Stromal cell of bone marrow (primary cell): ENCODE measurements at regions not wholly inside any gene's neighbourhood (a gene's known extent, or its start where the extent isn't known, plus 50 kb on each side); places are given as distances from the start of the nearest gene placed in this dataset.
A peak's percentile ranks its signal among the peaks of the same experiment; 100 is the strongest.
"Not testable (repeated sequence)": the region's sequence is repeated elsewhere in the genome, so short reads cannot be mapped to it uniquely, and the experiment has no call there.

Source experiments
- DNase-seq: peaks from one replicate; pipeline ENCODE4 v3.0.0-alpha.2; 2012; ENCODE audit warnings: low read depth

- DNase-seq, result peak; percentile 8
These were observed 646.5 kb downstream of the TENT5A start for GRCh38 chr6:81105998-81106397.

DNA sequence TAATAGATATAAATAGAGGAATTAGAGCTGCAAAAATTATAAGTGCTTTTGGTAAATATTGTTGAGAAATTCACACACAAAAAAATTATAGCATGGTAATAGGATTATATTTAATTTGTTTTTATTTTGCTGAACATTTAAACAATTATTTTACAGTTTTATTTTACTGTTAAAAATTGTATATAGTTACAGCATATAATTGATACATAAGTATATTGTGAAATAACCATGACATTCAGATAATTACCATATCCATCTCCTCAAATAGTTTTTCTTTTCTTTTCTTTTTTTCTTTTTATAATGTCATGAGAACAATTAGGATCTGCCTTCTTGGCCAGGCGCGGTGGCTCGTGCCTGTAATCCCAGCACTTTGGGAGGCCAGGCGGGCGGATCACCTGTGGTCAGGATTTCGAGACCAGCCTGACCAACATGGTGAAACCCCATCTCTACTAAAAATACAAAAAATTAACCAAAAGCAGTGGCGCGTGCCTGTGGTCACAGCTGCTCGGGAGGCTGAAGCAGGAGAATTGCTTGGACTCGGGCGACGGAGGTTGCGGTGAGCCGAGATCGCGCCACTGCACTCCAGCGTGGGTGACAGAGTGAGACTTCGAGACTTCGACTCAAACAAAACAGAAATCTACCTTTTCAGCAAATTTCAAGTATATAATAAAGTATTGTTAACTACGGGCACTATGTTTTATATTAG lies 654.2 kb downstream of the TENT5A start:
- DNase-seq, result no peak

DNA sequence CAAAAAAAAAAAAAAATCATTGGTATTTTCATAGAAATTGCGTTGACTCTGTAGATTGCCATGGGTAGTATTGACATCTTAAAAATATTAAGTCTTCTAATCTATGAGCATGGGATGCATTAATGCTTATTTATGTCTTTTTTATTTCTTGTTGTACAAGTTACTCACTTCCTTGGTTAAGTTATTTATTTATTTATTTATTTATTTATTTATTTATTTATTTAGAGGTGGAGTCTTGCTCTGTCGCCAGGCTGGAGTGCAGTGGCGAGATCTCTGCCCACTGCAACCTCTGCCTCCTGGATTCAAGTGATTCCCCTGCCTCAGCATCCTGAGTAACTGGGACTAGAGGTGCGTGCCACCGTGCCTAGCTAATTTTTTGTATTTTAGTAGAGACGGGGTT lies 656.0 kb downstream of the TENT5A start:
- DNase-seq, result not testable (repeated sequence)

- no peak for DNase-seq
These were observed 659.4 kb downstream of the TENT5A start for GRCh38 chr6:81093051-81093450.

DNA sequence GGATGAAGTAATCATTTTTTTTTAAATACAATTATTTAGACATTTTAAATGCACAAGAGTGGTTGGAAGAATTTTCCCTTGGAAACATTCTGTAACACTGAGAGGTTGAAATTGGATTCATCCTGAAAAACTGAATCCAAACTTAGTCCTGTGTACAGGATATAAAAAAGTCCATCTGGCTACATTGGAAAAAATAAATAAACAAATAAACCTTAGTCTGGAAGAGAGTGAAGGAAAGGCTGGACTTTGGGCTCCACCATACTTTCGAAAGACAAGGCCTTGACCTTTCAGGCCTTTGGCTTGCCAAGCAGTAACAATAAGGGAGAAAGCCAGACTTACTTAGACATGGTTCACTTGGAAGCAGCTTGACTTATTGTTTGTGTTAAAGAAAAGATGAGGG lies 664.3 kb downstream of the TENT5A start:
- no peak for DNase-seq

DNA sequence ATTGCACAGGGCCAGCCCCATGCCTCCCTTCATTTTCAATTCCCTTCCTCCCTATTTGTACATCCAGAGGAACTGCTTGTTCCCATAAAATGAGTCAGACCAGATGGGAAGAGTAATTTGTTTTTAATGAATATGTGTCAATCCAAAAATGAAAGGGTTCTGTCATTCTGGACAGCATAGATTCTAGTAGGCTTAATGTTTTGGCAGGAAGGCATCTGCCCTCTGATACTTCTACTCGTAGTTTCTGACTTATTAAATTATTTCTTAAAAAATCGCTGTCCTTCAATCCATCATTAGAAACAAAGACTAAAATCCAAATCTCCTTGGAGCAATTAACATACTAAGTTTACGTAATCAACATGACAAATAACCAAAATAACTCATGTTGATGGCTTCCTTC lies 665.5 kb downstream of the TENT5A start:
- no peak for DNase-seq

DNA sequence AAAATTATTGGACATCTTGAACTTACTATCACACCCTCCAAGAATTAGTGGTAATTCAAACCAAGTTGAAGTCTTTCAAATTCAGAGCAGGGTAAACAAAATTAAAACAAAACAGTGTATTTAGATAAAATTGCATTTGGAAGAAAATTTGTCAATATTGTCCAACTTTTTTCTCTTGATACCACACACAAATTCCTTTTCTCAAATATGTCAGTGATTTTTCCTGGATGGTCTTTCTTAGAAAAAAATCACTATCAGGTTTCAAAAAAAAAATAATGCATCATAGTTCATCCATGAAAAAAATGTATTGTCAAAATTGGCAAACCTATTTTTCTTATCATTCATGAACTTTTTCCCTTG lies 667.1 kb downstream of the TENT5A start:
- no peak for DNase-seq

GRCh38 chr6:81084776-81085430 lies 667.6 kb downstream of the TENT5A start:
- DNase-seq, result no peak

- DNase-seq, result no peak
These were observed 676.5 kb downstream of the TENT5A start for GRCh38 chr6:81075974-81076373.

DNA sequence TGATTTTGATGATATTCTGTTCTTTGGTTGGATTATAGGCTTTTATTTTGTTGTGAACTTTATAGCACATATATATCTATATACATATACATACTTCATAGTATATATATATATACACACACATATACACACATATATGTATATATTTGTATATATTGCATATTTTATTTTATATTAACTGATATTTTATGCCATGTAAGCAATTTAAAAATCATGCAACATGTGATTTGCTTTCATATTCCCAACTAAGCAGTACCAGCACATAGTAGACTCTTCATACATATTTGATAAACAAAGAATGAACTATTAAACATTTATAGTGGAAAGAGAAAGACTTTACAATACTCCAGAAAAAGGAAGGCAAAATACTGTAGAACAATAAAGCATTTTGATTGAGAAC lies 679.2 kb downstream of the TENT5A start:
- DNase-seq, result no peak

- DNase-seq, result no peak
These were observed 681.4 kb downstream of the TENT5A start for GRCh38 chr6:81071121-81071520.

- no peak for DNase-seq
These were observed 685.4 kb downstream of the TENT5A start for GRCh38 chr6:81067057-81067456.

DNA sequence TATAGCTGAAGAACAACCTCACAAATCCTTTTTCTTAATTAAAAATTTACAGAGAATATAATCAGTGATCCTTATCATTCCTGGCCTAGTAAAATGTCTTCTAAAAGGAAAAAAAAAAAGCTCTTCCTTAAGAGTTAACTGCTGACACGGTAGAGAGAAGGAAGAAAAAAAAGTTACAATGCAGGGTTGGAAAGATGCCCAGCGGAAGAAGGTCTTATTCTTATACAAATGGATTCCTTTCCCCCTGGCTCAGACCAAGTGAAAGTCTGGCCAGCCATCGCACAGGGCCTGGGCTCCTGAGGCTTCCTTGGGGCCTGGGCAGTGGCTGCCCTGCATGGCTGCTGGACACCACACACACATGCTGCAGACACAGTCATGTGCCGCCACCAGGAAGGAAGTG lies 688.6 kb downstream of the TENT5A start:
- no peak for DNase-seq

DNA sequence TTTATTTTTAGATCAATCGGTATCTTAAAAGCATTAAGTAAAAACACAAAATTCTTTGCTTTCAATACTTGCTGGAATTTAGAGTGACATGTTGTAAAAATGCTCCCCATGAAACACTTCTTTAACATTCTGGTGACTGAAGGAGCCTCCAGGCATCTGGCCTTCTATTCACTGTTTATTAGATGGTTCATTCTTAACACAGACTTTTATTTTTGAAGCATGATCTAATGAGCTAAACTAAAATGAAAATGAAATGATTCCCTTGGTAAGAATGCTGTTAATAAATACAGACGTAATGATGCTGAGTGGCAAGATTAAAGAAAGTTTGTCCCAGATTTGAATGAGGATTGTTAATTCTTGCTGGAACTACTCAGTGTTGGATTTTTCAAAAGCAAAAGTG lies 698.4 kb downstream of the TENT5A start:
- no peak for DNase-seq

GRCh38 chr6:81051952-81052351 lies 700.5 kb downstream of the TENT5A start:
- no peak for DNase-seq

GRCh38 chr6:81049425-81050042 lies 702.9 kb downstream of the TENT5A start:
- no peak for DNase-seq

DNA sequence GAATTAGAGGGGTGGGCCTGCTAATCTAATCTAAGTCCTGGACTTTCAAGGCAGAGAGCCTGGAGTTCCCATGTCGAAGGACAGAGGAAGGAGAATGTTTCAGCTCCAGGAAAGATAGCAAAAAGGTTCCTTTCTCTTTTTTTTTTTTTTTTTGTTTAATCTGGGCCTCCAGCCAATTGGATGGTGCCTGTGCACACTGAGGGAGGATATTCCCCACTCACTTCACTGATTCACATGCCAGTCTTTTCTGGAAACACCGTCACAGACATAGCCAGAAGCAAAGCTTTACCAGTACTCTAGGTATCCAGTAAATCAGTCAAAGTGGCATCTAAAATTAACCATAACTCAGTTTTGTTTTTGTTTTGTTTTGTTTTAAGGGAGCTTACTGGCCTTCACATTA lies 721.1 kb downstream of the TENT5A start:
- DNase-seq, result peak; percentile 4

DNA sequence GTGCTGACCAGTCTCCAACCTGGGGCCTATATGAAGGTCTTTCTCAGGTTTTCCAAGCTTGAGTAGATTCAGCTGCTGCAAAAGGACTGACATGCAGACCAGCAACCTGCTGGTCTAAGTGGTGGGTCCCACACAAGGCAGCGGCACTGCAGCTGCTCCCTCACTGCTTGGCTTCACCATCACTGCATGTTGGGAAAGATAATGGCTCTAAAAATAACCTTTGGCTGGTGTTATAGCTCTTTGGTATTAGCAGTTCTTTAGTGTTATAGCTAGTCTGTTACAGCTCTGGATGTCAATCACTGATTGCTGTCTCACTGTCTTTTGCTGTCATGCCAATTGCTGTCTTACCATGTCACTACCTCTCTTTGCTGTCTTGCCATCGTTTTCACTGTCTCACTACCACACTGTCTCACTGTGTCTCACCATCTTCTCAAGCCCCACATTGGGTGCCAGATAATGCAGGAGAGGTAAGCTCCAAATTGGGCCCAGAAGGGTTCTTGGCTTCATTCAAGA lies 726.4 kb downstream of the TENT5A start:
- DNase-seq, result no peak

DNA sequence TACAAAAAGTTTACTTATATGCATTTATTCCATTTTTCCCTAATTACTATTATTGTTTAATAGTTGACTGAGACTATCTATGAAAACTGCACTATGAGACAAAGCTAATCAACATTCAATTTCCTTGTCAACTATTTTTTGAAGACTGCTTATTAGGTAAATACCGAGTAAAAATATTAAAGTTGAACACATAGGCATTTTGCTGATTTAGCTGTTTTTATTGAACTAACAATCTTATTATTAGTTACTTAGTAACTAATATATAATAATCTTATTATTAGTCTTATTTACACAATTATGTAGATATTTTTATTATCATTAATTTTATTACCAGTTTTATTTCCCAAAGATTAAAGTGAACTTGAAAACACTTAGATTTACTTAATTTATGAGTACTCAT lies 728.8 kb downstream of the TENT5A start:
- no peak for DNase-seq

GRCh38 chr6:81023007-81023582 lies 729.4 kb downstream of the TENT5A start:
- no peak for DNase-seq

DNA sequence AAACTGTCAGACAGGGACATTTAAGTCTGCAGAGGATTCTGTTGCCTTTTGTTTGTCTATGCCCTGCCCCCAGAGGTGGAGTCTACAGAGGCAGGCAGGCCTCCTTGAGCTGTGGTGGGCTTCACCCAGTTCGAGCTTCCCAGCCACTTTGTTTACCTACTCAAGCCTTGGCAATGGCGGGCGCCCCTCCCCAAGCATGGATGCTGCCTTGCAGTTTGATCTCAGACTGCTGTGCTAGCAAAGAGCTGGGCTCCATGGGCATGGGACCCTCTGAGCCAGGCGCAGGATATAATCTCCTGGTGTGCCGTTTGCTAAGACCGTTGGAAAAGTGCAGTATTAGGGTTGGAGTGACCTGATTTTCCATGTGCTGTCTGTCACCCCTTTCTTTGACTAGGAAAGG lies 734.9 kb downstream of the TENT5A start:
- DNase-seq, result not testable (repeated sequence)

- no peak for DNase-seq
These were observed 748.6 kb downstream of the TENT5A start for GRCh38 chr6:81003894-81004293.

GRCh38 chr6:81003156-81003555 lies 749.3 kb downstream of the TENT5A start:
- no peak for DNase-seq
